ENCODE measurements at regions not wholly inside any gene's neighbourhood (a gene's known extent, or its start where the extent isn't known, plus 50 kb on each side); places are given as distances from the start of the nearest gene placed in this dataset.

DNA sequence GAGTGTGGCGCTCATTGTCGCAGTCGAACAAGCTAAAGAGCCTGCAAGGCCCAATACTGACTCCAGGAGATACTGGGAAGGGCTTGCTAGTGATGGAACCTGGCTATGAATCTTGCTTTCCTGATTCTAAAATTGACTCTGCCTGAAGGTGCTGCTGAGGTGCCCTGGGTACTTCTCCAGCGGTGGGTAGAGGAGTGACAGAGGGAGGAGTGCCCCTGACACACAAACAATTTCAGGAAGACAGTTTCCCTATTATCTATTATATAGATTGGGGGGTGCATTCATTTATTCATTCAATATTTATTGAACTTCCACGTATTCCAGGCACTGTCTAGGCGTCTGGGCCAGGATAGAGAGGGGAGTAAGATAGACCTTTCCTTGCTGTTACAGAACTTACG lies 339.2 kb upstream of the GATB start:
- TF ChIP-seq, protein P1, sequence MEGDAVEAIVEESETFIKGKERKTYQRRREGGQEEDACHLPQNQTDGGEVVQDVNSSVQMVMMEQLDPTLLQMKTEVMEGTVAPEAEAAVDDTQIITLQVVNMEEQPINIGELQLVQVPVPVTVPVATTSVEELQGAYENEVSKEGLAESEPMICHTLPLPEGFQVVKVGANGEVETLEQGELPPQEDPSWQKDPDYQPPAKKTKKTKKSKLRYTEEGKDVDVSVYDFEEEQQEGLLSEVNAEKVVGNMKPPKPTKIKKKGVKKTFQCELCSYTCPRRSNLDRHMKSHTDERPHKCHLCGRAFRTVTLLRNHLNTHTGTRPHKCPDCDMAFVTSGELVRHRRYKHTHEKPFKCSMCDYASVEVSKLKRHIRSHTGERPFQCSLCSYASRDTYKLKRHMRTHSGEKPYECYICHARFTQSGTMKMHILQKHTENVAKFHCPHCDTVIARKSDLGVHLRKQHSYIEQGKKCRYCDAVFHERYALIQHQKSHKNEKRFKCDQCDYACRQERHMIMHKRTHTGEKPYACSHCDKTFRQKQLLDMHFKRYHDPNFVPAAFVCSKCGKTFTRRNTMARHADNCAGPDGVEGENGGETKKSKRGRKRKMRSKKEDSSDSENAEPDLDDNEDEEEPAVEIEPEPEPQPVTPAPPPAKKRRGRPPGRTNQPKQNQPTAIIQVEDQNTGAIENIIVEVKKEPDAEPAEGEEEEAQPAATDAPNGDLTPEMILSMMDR (IDR thresholded peaks at IDR 0.05), result no peak
- no peak for TF ChIP-seq POLR2A (IDR thresholded peaks at IDR 0.05)
